ENCODE measurements at regions not wholly inside any gene's neighbourhood (a gene's known extent, or its start where the extent isn't known, plus 50 kb on each side); places are given as distances from the start of the nearest gene placed in this dataset.

- no peak for DNase-seq (ENCODE audit: low read depth)
Measured at GRCh38 chr7:38002689-38003088, 82.2 kb downstream of the EPDR1 start.

GRCh38 chr7:38006559-38006958 is 86.1 kb downstream of the EPDR1 start:
- no peak for DNase-seq (ENCODE audit: low read depth)

DNA sequence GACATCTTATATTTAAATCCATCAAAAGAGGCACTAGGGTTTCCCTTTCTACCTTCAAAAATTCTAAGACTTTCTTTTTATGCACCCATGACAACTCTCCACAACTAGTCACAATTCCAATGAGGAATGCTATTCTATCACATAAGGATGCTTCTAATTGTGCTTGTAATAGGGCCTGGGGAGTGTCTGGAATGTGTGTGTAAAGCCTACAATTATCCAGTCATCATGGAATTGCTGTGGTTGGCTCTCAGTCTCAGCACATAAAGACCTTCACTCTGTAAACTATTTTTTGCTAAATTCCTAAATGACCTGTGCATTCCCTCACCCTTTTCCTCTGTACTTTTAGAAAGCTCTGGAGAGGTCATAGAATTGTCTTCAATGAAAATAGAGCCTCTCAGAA is 86.7 kb downstream of the EPDR1 start:
- no peak for DNase-seq (ENCODE audit: low read depth)

GRCh38 chr7:38013246-38013645 is 92.8 kb downstream of the EPDR1 start:
- DNase-seq (ENCODE audit: low read depth): no peak

DNA sequence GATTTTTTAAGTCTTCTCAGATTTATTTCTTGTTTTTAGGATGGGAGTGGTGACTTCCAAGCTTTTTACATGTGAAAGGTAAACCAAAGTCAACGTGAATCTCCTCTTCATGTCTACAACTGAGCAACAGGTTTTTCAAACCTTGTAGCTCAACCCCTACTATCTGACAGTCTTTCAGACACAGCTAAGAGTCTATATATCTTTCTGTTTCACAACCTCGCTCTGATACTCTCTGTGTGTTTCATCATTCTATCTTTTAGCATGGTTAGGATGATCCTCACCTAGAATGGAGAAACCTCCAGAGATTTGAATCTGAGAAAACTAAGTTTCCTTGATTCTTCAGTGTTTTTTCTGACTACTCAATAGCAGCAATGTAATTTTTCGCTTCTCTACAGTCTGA is 96.1 kb downstream of the EPDR1 start:
- no peak for DNase-seq (ENCODE audit: low read depth)

- DNase-seq (ENCODE audit: low read depth): no peak
Measured at GRCh38 chr7:38017320-38017719, 96.9 kb downstream of the EPDR1 start.

- no peak for DNase-seq (ENCODE audit: low read depth)
Measured at GRCh38 chr7:38020121-38020785, 99.8 kb downstream of the EPDR1 start.

DNA sequence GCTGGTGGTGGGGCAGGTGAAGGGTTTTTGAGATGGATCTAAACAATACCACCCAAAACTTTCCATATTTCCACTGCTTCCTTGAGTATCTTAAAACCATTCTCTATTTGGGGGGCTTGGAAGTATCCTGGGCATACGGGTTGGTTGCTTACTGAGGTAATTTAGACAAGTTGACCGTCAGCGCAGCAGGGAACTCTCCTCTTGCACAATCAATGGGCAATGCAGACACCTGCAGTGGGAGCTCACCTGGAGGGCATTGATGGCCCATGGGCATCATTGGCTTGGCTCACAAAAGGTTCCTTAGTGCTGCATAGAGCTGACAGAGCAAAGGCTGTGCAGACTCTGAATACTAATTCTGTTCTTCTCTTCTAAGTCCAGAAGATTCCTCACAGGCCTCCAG is 101.5 kb downstream of the EPDR1 start:
- DNase-seq (ENCODE audit: low read depth): no peak

DNA sequence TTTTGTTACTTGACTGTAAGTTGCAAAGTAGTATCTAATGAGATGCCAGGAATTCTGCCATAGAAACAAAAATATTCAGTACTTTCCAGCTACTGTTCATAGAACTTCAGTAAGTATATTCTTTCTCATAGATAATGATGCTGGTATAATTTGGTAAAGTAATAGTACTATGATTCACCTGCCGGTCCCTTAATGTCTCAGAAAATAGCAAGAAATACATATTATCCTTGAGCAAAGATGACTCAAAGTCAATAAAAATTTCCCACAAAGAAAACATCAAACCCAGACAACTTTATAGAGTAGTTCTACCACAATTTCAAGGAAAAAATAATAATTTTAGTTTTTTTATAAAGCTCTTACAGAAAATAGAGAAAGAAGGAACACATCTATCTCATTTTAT is 105.4 kb downstream of the EPDR1 start:
- no peak for DNase-seq (ENCODE audit: low read depth)

DNA sequence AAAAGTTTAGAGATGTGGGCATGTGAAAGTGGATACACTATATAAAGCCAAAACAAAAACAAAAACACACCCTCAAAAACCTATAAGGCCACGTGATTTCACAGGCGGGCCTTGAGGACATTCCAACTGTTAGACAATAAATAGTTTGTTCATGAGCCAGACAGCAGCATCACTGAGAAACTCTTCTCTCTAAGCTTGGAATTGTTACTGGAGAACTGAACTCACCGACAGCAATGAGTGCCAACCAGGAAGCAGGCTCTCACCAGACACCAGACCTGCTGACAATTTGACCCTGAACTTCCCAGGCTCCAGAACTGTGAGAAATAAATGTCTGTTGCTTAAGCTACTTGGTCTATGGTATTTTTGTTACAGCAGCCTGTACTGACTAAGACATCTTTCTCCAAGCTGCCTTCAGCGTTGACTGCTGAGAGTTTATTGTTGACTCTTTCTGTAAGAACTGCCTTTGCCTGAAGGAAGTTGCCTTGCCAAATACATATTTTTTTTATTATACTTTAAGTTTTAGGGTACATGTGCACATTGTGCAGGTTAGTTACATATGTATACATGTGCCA is 107.5 kb downstream of the EPDR1 start:
- DNase-seq (ENCODE audit: low read depth): no peak

DNA sequence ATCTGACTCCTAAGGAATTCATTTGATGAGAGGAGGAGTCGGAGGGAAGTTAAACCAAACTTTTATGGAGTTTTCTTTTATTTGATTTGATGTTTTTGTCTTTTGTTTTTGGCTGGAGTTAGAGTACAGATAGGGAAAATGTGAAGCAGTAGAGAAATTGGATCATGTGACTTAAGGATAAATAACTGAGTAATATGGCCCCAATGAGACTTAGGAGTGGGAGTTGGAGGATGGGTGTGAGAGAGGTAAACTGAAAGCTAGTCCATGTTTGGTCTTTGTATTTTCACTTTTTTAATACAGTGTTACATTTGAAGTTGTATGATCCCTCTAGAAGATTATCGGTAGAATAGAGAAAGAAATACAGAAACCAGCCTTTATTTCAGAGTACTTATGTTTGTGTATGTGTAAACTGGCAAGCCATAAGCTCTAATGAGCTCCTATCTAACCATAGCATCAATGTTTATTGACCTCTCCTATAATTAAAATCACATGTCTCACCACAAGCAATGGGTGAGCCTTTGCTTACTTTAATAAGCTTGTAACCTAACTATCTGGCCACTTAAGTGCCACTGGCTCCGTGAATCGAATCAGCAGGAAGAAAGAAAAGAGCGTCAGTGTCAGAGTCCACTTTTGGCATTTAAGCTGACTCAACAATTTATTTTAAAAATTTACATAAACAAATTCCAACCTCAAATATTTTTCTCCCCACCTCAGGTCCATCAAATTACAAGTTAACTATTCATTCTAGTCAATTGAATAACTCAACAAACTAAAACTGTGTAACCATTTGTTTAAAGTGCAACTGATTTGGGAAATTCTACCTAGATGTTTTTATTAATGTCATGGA is 113.8 kb downstream of the EPDR1 start:
- no peak for DNase-seq (ENCODE audit: low read depth)

DNA sequence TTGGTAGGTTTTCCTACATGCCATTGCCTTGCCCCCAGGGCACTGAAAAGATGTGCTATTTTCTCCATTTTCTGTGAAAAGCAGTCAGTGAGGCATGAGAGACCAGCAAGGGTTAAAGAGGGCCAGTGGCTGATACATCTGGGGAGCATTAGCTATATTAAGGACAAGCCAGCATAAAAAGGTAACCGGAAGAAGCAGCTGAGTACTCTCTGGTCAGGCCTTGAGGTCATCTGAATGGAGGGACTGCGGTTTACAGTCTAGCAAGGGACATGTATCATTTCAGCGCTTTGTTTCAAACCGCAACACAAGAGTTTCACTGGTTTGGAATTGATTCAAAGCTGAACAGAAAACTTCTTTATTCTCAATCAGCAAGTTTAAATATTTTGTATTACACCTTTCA is 120.4 kb downstream of the EPDR1 start:
- no peak for DNase-seq (ENCODE audit: low read depth)

DNA sequence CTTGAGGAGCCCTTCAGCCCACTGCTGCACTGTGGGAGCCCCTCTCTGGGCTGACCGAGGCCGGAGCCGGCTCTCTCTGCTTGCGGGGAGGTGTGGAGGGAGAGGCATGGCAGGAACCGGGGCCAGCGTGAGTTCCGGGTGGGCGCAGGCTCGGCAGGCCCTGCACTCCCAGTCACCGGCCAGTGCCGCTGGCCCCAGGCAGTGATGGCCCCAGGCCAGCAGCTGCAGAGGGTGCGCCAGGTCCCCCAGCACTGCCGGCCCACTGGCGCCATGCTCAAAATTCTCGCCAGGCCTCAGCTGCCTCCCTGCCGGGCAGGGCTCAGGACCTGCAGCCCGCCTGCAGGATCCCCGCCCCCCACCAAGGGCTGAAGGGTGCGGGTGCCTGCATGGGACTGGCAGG is 128.4 kb upstream of the STARD3NL start:
- DNase-seq (ENCODE audit: low read depth): no peak

DNA sequence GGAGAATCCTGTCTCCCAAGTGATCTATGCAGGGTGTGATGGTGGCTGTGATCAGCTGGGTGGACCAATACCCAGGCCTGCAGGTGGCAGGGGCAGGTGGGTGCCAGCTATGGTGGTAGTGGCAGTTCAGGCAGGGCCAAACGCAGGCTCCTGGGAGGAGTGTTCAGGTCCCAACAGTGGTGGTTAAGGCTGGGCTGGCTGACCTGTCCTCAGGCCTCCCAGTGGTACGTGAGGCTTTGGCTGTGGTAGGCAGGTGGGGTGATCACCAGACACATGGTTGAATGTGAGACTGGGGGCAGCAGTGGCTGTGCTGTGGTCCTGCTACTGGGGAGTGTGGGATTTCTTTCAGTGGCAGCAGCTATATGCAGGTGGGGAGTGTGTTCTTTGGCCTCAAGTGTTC is 126.7 kb upstream of the STARD3NL start:
- no peak for DNase-seq (ENCODE audit: low read depth)

- DNase-seq (ENCODE audit: low read depth): no peak
Measured at GRCh38 chr7:38051786-38052185, 126.3 kb upstream of the STARD3NL start.

DNA sequence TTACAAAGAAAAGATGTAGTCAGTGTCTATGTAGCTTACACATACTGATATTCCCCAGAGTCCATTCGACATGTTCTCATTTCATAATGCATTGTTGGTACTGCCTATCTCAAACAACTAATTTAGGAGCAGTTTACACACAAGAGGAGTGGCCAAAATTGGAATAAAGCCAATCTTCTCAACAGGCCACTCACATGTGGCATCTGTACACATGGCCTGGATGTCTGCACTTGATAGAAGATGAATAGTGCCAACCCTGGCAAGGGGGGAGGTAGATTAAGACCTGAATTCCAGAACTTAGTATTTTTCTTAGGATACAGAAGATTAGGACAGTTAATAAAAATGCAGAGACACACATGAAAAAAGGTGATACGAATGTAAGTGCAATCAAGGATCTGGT is 125.3 kb upstream of the STARD3NL start:
- no peak for DNase-seq (ENCODE audit: low read depth)

GRCh38 chr7:38054199-38054598 is 123.8 kb upstream of the STARD3NL start:
- no peak for DNase-seq (ENCODE audit: low read depth)

- no peak for DNase-seq (ENCODE audit: low read depth)
Measured at GRCh38 chr7:38057829-38058228, 120.2 kb upstream of the STARD3NL start.

- no peak for DNase-seq (ENCODE audit: low read depth)
Measured at GRCh38 chr7:38060116-38060515, 117.9 kb upstream of the STARD3NL start.

DNA sequence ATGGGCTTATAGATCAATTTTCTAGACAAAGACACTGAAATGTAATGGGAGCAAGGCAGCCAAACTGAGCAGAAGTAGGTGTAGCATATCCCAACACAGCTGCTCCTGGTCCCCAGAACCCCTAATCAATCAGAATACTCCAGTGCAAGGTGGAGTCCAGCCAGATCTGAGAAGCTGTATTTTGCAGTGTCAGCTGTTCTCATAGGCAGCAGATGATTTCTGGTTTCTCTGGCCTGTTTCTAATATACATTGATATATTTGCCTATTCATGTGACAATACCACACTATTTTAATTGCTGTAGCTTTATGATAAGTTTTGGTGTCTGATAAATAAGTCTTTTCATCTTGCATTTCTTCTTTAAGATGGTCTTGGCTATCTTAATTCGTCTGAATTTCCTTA is 117.4 kb upstream of the STARD3NL start:
- DNase-seq (ENCODE audit: low read depth): no peak

DNA sequence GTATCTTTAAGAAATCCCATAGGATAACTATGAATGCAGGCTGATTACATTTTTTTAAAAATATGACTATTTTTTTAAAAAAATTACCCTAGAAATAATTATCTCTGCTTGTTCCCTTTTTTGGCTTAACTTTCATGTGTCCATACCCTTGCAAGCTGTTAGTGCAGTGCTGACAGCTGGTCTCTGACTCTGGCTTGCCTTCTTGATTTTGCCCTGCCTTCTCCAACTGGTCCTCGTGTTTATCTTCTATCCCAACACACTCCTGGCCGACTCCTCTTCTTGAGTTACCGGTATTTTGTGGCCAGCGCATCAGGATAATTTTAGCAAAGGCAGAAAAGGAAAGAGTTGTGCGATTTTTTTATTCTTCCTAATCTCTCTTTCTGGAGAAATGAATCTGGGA is 111.7 kb upstream of the STARD3NL start:
- no peak for DNase-seq (ENCODE audit: low read depth)

GRCh38 chr7:38068461-38068860 is 109.6 kb upstream of the STARD3NL start:
- DNase-seq (ENCODE audit: low read depth): no peak

- no peak for DNase-seq (ENCODE audit: low read depth)
Measured at GRCh38 chr7:38069052-38069451, 109.0 kb upstream of the STARD3NL start.
